ENCODE measurements at regions not wholly inside any gene's neighbourhood (a gene's known extent, or its start where the extent isn't known, plus 50 kb on each side); places are given as distances from the start of the nearest gene placed in this dataset.

DNA sequence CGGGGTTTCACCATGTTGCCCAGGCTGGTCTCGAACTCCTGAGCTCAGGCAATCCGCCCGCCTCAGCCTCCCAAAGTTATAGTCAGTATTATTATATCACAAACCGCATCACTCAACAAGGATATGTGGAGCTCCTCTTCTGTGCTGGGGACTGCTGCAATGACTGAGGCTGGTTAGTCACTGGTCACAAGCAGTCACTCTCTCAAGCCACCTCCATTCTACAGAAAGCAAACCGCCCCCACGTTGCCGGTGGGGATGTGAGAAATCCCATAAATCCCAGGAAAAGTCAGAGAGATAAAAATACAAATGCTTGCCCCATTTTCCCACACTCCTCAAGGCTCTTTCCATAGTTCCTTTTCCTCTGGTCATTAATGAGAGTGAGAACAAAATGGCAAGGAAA, 155.7 kb downstream of the ADSS2 start:
- no peak for TF ChIP-seq FOXP4 (CRISPR knock-in tag; IDR thresholded peaks at IDR 0.05)
- TF ChIP-seq CTCF (IDR thresholded peaks at IDR 0.05) = no peak
- no peak for TF ChIP-seq SP1 (CRISPR knock-in tag; conservative IDR thresholded peaks at IDR 0.05)
- no peak for TF ChIP-seq MLX (CRISPR knock-in tag; IDR thresholded peaks at IDR 0.05)
- no peak for TF ChIP-seq CREM (CRISPR knock-in tag; IDR thresholded peaks at IDR 0.05)
- no peak for TF ChIP-seq RELA (CRISPR knock-in tag; IDR thresholded peaks at IDR 0.05; ENCODE audit: borderline replicate concordance)
- TF ChIP-seq, protein P1, sequence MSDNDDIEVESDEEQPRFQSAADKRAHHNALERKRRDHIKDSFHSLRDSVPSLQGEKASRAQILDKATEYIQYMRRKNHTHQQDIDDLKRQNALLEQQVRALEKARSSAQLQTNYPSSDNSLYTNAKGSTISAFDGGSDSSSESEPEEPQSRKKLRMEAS (CRISPR knock-in tag; IDR thresholded peaks at IDR 0.05) = no peak
- TF ChIP-seq, protein P2, sequence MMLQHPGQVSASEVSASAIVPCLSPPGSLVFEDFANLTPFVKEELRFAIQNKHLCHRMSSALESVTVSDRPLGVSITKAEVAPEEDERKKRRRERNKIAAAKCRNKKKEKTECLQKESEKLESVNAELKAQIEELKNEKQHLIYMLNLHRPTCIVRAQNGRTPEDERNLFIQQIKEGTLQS (CRISPR knock-in tag; conservative IDR thresholded peaks at IDR 0.05) = no peak
- no peak for TF ChIP-seq E2F1 (CRISPR knock-in tag; IDR thresholded peaks at IDR 0.05)
